ENCODE measurements at regions not wholly inside any gene's neighbourhood (a gene's known extent, or its start where the extent isn't known, plus 50 kb on each side); places are given as distances from the start of the nearest gene placed in this dataset.
A peak's percentile ranks its signal among the peaks of the same experiment; 100 is the strongest.

DNA sequence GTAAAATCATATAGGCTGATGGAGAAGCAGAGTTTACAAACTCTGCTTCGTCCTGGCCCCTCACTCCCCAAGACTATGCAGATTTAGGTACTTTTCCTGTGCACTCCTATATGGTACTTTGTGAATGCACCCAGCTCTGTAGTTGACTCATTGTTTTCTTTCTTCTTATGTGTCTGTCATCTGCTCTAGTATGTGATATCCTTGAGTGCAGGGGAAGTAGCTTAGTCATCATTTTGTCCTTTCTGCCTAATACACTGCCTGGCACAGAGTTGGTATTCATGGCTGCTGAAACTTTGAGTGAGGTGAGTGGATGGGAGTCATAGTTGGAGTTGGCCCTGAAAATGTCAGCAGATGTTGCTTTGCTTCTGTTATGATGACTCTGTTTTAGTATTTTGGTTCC is 222.6 kb downstream of the RNF144B start:
- no peaks in the 10 kb centered on the region for H3K9me1 ChIP-seq (ENCODE audit: control insufficient read depth, insufficient read depth, low read length)
- no peaks in the 10 kb centered on the region for H3K36me3 ChIP-seq (ENCODE audit: control insufficient read depth, insufficient read depth, low read length)
- in situ Hi-C loops (cut with MboI) = no loop called here
- H4K20me1 ChIP-seq (replicated peaks; ENCODE audit: control insufficient read depth, insufficient read depth, low read length) = no peaks in the 10 kb centered on the region
- no peaks in the 10 kb centered on the region for H3K27me3 ChIP-seq (ENCODE audit: control insufficient read depth in 2 of 2, insufficient read depth in 2 of 2, low read length in 2 of 2)
- DNase-seq (ENCODE audit: extremely low read depth in 1 of 4, low spot score in 3 of 4) (no peak), FAIRE-seq (no peak), ATAC-seq (no peak)
- WGBS (ENCODE audit: insufficient coverage, low coverage, missing lambda C conversion rate) = 0% methylated on average over 1 of the region's 1 CpG
- no peak overlapping the region for H3K27ac ChIP-seq (ENCODE audit: extremely low read depth, low read depth, low read length)
- no peaks in the 10 kb centered on the region for H3K79me2 ChIP-seq (ENCODE audit: control insufficient read depth, insufficient read depth, low read length)
- H3K4me3 ChIP-seq = no peak overlapping the region
- no peak overlapping the region for H3K4me2 ChIP-seq (ENCODE audit: insufficient read depth, low read length)
- peak; percentile 49; the same call in 1 of the 2 replicates for TF ChIP-seq ZNF316 (IDR thresholded peaks at IDR 0.05)
- no peak for TF ChIP-seq PHF20 (IDR thresholded peaks at IDR 0.05; ENCODE audit: partially characterized antibody)
- TF ChIP-seq C11orf30 (IDR thresholded peaks at IDR 0.05; ENCODE audit: low read depth) = peak; percentile 37; the same call in 1 of the 2 replicates
- POLR2A ChIA-PET = interaction anchor here (0.6 kb wide), 1 partner anchor 245 kb away, joined by 3 read pairs; no protein-coding TSS in a partner anchor
- no peaks in the 10 kb centered on the region for H3K4me1 ChIP-seq (replicated peaks in 1 of 2; ENCODE audit: control insufficient read depth in 2 of 2, insufficient read depth in 2 of 2, low read length in 2 of 2)
- intact Hi-C loops (cut with micrococcal nuclease) = no loop called here
- H3K9ac ChIP-seq (ENCODE audit: insufficient read depth in 1 of 2, low read depth in 2 of 2, low read length in 2 of 2) = no peak overlapping the region
- BruUV-seq (replicated peaks) = no TSS peak
- CTCF ChIA-PET (ENCODE audit: low intra/inter-chr PET ratio) = no interaction called here
- H2AFZ ChIP-seq (ENCODE audit: low read depth, low read length) = no peak overlapping the region
- H3K9me3 ChIP-seq (replicated peaks; ENCODE audit: control insufficient read depth, insufficient read depth, low read depth, low read length) = no peaks in the 10 kb centered on the region

DNA sequence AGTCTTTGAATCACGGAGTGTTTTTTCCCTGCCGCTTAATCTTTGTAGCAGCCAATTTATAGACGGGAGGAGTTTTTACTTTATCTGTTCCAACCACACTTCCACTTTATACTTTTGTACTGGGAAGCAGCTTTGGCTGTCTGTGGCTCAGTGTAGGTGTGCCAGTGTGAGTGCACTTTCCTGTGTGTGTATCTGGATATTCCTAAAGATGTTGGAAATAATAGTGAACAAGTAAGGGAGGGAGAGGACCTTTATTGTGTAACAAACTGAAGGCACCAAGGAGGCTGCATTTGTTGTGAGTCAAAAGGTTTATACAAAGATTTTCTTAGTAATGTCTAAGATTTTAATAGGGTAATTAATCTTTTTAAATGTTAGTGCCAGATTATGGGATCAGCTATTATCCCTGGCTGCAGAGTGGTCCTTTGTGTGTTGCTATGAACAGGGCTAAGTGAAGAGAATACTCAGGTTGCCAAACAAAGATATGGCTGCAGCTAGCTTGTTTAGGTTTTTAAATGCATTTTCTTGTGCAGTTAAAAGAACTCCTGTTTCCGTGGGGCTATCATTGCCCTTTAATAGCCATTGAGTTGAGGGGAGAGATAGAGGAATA is 226.3 kb downstream of the RNF144B start:
- intact Hi-C loops (cut with micrococcal nuclease) (no loop called here), in situ Hi-C loops (cut with MboI) (no loop called here)
- H3K4me3 ChIP-seq = no peak overlapping the region
- no peaks in the 10 kb centered on the region for H3K9me1 ChIP-seq (ENCODE audit: control insufficient read depth, insufficient read depth, low read length)
- no peak for ATAC-seq
- H3K9ac ChIP-seq (ENCODE audit: insufficient read depth in 1 of 2, low read depth in 2 of 2, low read length in 2 of 2) = no peak overlapping the region
- no peaks in the 10 kb centered on the region for H4K20me1 ChIP-seq (replicated peaks; ENCODE audit: control insufficient read depth, insufficient read depth, low read length)
- H3K79me2 ChIP-seq (ENCODE audit: control insufficient read depth, insufficient read depth, low read length) = no peaks in the 10 kb centered on the region
- no peak for DNase-seq (ENCODE audit: extremely low read depth in 1 of 4, low spot score in 3 of 4)
- ChIA-PET POLR2A (no interaction called here), CTCF (ENCODE audit: low intra/inter-chr PET ratio) (no interaction called here)
- FAIRE-seq = no peak
- 0% methylated on average over 4 of the region's 4 CpGs for WGBS (ENCODE audit: insufficient coverage, low coverage, missing lambda C conversion rate)
- H3K4me1 ChIP-seq (replicated peaks in 1 of 2; ENCODE audit: control insufficient read depth in 2 of 2, insufficient read depth in 2 of 2, low read length in 2 of 2) = no peaks in the 10 kb centered on the region
- no peaks in the 10 kb centered on the region for H3K36me3 ChIP-seq (ENCODE audit: control insufficient read depth, insufficient read depth, low read length)
- H3K27me3 ChIP-seq (ENCODE audit: control insufficient read depth in 2 of 2, insufficient read depth in 2 of 2, low read length in 2 of 2) = no peaks in the 10 kb centered on the region
- no TSS peak for BruUV-seq (replicated peaks)
- H3K9me3 ChIP-seq (replicated peaks; ENCODE audit: control insufficient read depth, insufficient read depth, low read depth, low read length) = no peaks in the 10 kb centered on the region
- no peak overlapping the region for H3K4me2 ChIP-seq (ENCODE audit: insufficient read depth, low read length)
- H3K27ac ChIP-seq (ENCODE audit: extremely low read depth, low read depth, low read length) = no peak overlapping the region
- H2AFZ ChIP-seq (ENCODE audit: low read depth, low read length) = no peak overlapping the region
- TF ChIP-seq KDM5B (IDR thresholded peaks at IDR 0.05; ENCODE audit: insufficient replicate concordance, low read depth, low read length) (no peak), NFATC3 (IDR thresholded peaks at IDR 0.05) (no peak), TEAD2 (tag; IDR thresholded peaks at IDR 0.05) (no peak), MYC (IDR thresholded peaks at IDR 0.05; ENCODE audit: low read depth, low read length) (no peak), MYC (CRISPR knock-in tag; IDR thresholded peaks at IDR 0.05; ENCODE audit: borderline replicate concordance, low read depth) (no peak)
- TF ChIP-seq, protein P1, sequence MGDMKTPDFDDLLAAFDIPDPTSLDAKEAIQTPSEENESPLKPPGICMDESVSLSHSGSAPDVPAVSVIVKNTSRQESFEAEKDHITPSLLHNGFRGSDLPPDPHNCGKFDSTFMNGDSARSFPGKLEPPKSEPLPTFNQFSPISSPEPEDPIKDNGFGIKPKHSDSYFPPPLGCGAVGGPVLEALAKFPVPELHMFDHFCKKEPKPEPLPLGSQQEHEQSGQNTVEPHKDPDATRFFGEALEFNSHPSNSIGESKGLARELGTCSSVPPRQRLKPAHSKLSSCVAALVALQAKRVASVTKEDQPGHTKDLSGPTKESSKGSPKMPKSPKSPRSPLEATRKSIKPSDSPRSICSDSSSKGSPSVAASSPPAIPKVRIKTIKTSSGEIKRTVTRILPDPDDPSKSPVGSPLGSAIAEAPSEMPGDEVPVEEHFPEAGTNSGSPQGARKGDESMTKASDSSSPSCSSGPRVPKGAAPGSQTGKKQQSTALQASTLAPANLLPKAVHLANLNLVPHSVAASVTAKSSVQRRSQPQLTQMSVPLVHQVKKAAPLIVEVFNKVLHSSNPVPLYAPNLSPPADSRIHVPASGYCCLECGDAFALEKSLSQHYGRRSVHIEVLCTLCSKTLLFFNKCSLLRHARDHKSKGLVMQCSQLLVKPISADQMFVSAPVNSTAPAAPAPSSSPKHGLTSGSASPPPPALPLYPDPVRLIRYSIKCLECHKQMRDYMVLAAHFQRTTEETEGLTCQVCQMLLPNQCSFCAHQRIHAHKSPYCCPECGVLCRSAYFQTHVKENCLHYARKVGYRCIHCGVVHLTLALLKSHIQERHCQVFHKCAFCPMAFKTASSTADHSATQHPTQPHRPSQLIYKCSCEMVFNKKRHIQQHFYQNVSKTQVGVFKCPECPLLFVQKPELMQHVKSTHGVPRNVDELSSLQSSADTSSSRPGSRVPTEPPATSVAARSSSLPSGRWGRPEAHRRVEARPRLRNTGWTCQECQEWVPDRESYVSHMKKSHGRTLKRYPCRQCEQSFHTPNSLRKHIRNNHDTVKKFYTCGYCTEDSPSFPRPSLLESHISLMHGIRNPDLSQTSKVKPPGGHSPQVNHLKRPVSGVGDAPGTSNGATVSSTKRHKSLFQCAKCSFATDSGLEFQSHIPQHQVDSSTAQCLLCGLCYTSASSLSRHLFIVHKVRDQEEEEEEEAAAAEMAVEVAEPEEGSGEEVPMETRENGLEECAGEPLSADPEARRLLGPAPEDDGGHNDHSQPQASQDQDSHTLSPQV (IDR thresholded peaks at IDR 0.05) = no peak
- TF ChIP-seq, protein P2, sequence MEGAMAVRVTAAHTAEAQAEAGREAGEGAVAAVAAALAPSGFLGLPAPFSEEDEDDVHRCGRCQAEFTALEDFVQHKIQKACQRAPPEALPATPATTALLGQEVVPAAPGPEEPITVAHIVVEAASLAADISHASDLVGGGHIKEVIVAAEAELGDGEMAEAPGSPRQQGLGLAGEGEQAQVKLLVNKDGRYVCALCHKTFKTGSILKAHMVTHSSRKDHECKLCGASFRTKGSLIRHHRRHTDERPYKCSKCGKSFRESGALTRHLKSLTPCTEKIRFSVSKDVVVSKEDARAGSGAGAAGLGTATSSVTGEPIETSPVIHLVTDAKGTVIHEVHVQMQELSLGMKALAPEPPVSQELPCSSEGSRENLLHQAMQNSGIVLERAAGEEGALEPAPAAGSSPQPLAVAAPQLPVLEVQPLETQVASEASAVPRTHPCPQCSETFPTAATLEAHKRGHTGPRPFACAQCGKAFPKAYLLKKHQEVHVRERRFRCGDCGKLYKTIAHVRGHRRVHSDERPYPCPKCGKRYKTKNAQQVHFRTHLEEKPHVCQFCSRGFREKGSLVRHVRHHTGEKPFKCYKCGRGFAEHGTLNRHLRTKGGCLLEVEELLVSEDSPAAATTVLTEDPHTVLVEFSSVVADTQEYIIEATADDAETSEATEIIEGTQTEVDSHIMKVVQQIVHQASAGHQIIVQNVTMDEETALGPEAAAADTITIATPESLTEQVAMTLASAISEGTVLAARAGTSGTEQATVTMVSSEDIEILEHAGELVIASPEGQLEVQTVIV (CRISPR knock-in tag; IDR thresholded peaks at IDR 0.05; ENCODE audit: borderline replicate concordance) = no peak
